ENCODE measurements at regions not wholly inside any gene's neighbourhood (a gene's known extent, or its start where the extent isn't known, plus 50 kb on each side); places are given as distances from the start of the nearest gene placed in this dataset.
"Not testable (repeated sequence)": the region's sequence is repeated elsewhere in the genome, so short reads cannot be mapped to it uniquely, and the experiment has no call there.

- ATAC-seq, result not testable (repeated sequence)
Observed at GRCh38 chr4:131729205-131729604, 1419.9 kb upstream of the PCDH10 start.

GRCh38 chr4:131729716-131730398 lies 1419.2 kb upstream of the PCDH10 start:
- not testable (repeated sequence) for ATAC-seq

GRCh38 chr4:131730574-131730973 lies 1418.5 kb upstream of the PCDH10 start:
- ATAC-seq, result not testable (repeated sequence)

- not testable (repeated sequence) for ATAC-seq
Observed at GRCh38 chr4:131732034-131732630, 1417.0 kb upstream of the PCDH10 start.

- not testable (repeated sequence) for ATAC-seq
Observed at GRCh38 chr4:131734321-131734720, 1414.8 kb upstream of the PCDH10 start.

GRCh38 chr4:131734851-131735385 lies 1414.2 kb upstream of the PCDH10 start:
- ATAC-seq, result not testable (repeated sequence)

GRCh38 chr4:131738991-131739390 lies 1410.1 kb upstream of the PCDH10 start:
- ATAC-seq, result not testable (repeated sequence)

- ATAC-seq, result not testable (repeated sequence)
Observed at GRCh38 chr4:131741836-131742235, 1407.3 kb upstream of the PCDH10 start.

- not testable (repeated sequence) for ATAC-seq
Observed at GRCh38 chr4:131742536-131743205, 1406.4 kb upstream of the PCDH10 start.

- ATAC-seq, result not testable (repeated sequence)
Observed at GRCh38 chr4:131743348-131743747, 1405.7 kb upstream of the PCDH10 start.

- not testable (repeated sequence) for ATAC-seq
Observed at GRCh38 chr4:131747203-131747602, 1401.9 kb upstream of the PCDH10 start.

- ATAC-seq, result not testable (repeated sequence)
Observed at GRCh38 chr4:131749224-131749623, 1399.9 kb upstream of the PCDH10 start.

GRCh38 chr4:131750006-131750405 lies 1399.1 kb upstream of the PCDH10 start:
- ATAC-seq, result not testable (repeated sequence)

- ATAC-seq, result not testable (repeated sequence)
Observed at GRCh38 chr4:131750469-131750868, 1398.6 kb upstream of the PCDH10 start.

GRCh38 chr4:131762234-131762633 lies 1386.9 kb upstream of the PCDH10 start:
- ATAC-seq, result not testable (repeated sequence)

- no peak for ATAC-seq
- no peak for TF ChIP-seq ZFP30 (CRISPR knock-in tag; IDR thresholded peaks at IDR 0.05)
- TF ChIP-seq ZFP3 (CRISPR knock-in tag; IDR thresholded peaks at IDR 0.05), result no peak
- no peak for TF ChIP-seq ZC3H10 (CRISPR knock-in tag; IDR thresholded peaks at IDR 0.05)
- TF ChIP-seq CSDC2 (CRISPR knock-in tag; IDR thresholded peaks at IDR 0.05), result no peak
- TF ChIP-seq ISL1 (CRISPR knock-in tag; IDR thresholded peaks at IDR 0.05), result no peak
- no peak for TF ChIP-seq TSHZ2 (CRISPR knock-in tag; IDR thresholded peaks at IDR 0.05)
- TF ChIP-seq POU6F1 (CRISPR knock-in tag; IDR thresholded peaks at IDR 0.05; ENCODE audit: borderline replicate concordance, low read depth), result no peak
- no peak for TF ChIP-seq GLIS3 (CRISPR knock-in tag; IDR thresholded peaks at IDR 0.05)
- no peak for TF ChIP-seq TCF4 (CRISPR knock-in tag; IDR thresholded peaks at IDR 0.05; ENCODE audit: borderline replicate concordance)
Observed at GRCh38 chr4:131764730-131765129, 1384.4 kb upstream of the PCDH10 start.
